Astrocyte of the spinal cord (primary cell): ENCODE measurements at regions not wholly inside any gene's neighbourhood (a gene's known extent, or its start where the extent isn't known, plus 50 kb on each side); places are given as distances from the start of the nearest gene placed in this dataset.

ENCODE experiments used
- DNase-seq: peaks from one replicate; pipeline ENCODE4 v3.0.0; 2011; ENCODE audit warnings: low read depth, low spot score
- H3K4me3 ChIP-seq: 2 replicates; pipeline ENCODE4 v1.5.1; 2011; ENCODE audit warnings: low read depth, mild to moderate bottlenecking, low read length, moderate library complexity
- CTCF ChIP-seq: IDR thresholded peaks from 2 replicates; pipeline ENCODE4 v1.5.1; 2012; ENCODE audit warnings: low read depth, mild to moderate bottlenecking, low read length, inconsistent platforms
- in situ Hi-C: cut with HindIII; loops from 2 replicates; pipeline ENCODE4 v1.10.0; 2017; ENCODE audit warnings: low sequenced_read_pairs

- no peak for TF ChIP-seq CTCF
- no peak for DNase-seq
- no peak overlapping the region for H3K4me3 ChIP-seq
- in situ Hi-C loops = no loop called here
These were observed 84.8 kb upstream of the TNRC6C start for GRCh38 chr17:77873500-77874302.

- no peak for TF ChIP-seq CTCF
- H3K4me3 ChIP-seq = no peak overlapping the region
- DNase-seq = no peak
- in situ Hi-C loops = no loop called here
These were observed 84.0 kb upstream of the TNRC6C start for GRCh38 chr17:77874303-77875050.

DNA sequence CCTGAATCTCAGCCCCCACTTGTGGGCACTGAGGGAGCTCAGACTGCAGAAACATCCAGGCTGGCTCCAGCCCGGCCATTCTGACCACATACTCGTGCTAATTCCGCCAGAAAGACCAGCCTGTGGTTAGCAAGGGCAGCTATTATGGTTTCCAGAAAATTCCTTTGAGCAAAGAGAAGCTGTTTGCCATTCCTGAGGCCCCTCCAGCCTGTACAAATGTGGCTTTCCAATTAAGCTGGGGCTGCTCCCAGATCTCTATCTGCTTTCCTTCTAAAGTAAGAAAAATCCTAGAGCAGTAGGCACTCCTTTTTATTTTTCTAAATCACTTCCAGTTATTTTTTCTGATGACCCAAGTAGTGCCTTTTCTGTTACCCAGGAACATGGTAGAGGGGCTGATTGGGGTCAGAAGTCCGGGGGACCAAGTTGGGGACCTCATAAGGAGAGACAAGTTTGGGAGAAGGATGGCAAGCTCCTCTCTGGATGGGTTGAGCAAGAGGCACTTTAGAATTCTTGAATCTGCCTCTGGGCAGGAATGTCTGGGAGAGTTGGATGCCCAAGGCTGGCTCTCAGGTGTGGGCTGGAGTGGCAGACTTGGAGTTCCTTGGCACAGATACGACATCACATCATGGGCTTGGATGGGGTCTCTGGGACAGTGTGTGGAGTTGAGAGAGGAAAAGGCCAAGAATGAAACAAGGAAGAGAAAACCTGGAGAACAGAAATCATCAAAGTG lies 83.3 kb upstream of the TNRC6C start:
- in situ Hi-C loops = no loop called here
- no peak overlapping the region for H3K4me3 ChIP-seq
- DNase-seq = peak; percentile 84
- no peak for TF ChIP-seq CTCF

GRCh38 chr17:77875881-77876509 lies 82.5 kb upstream of the TNRC6C start:
- no peak for TF ChIP-seq CTCF
- no peak overlapping the region for H3K4me3 ChIP-seq
- no peak for DNase-seq
- in situ Hi-C loops = no loop called here

DNA sequence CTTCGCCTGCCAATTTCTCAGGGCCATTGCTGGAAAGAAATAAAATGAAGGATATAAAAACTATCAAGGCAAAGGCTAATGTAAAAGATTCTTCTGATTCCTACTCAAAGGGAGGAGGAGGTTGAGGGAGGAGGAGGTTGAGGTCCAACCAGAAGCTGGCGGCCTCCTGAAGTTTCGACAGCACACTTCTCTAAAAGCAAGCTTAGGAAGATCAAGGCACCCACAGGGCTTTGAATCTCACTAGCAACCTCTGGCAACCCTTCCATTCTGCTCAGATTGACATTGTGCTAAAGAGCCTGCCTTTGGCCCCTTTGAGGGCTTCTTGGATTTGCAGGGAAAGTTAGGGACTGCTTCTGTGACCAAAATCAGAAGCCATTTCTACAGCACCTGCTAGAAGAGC lies 81.5 kb upstream of the TNRC6C start:
- in situ Hi-C loops = no loop called here
- TF ChIP-seq CTCF = no peak
- no peak overlapping the region for H3K4me3 ChIP-seq
- no peak for DNase-seq
